ENCODE measurements at regions not wholly inside any gene's neighbourhood (a gene's known extent, or its start where the extent isn't known, plus 50 kb on each side); places are given as distances from the start of the nearest gene placed in this dataset.

- TF ChIP-seq CSRNP3 (CRISPR knock-in tag; IDR thresholded peaks at IDR 0.05) (no peak), BACH2 (CRISPR knock-in tag; IDR thresholded peaks at IDR 0.05; ENCODE audit: borderline replicate concordance) (no peak), SNAI2 (CRISPR knock-in tag; IDR thresholded peaks at IDR 0.05) (no peak), POU6F1 (CRISPR knock-in tag; IDR thresholded peaks at IDR 0.05; ENCODE audit: borderline replicate concordance, low read depth) (no peak), OSR1 (CRISPR knock-in tag; IDR thresholded peaks at IDR 0.05) (no peak), ZC3H10 (CRISPR knock-in tag; IDR thresholded peaks at IDR 0.05) (no peak), TCF4 (CRISPR knock-in tag; IDR thresholded peaks at IDR 0.05; ENCODE audit: borderline replicate concordance) (no peak), PATZ1 (CRISPR knock-in tag; IDR thresholded peaks at IDR 0.05; ENCODE audit: borderline replicate concordance) (no peak), TOX (CRISPR knock-in tag; IDR thresholded peaks at IDR 0.05; ENCODE audit: borderline replicate concordance) (no peak), CSDC2 (CRISPR knock-in tag; IDR thresholded peaks at IDR 0.05) (no peak), ZNF70 (CRISPR knock-in tag; IDR thresholded peaks at IDR 0.05) (no peak), ZNF8 (CRISPR knock-in tag; IDR thresholded peaks at IDR 0.05) (no peak), RARB (CRISPR knock-in tag; IDR thresholded peaks at IDR 0.05) (no peak), ZFP30 (CRISPR knock-in tag; IDR thresholded peaks at IDR 0.05) (no peak)
Observed at GRCh38 chr9:71355884-71356283, 234.5 kb upstream of the TRPM3 start.
